ENCODE measurements at regions not wholly inside any gene's neighbourhood (a gene's known extent, or its start where the extent isn't known, plus 50 kb on each side); places are given as distances from the start of the nearest gene placed in this dataset.
"Not testable (repeated sequence)": the region's sequence is repeated elsewhere in the genome, so short reads cannot be mapped to it uniquely, and the experiment has no call there.

- DNase-seq, result not testable (repeated sequence)
Measured at GRCh38 chr6:147965448-147965847, 377.2 kb upstream of the SASH1 start.

- DNase-seq, result no peak
Measured at GRCh38 chr6:147970970-147971369, 371.7 kb upstream of the SASH1 start.

- no peak for DNase-seq
Measured at GRCh38 chr6:147972448-147972847, 370.2 kb upstream of the SASH1 start.

GRCh38 chr6:147973806-147974205, 368.8 kb upstream of the SASH1 start:
- DNase-seq, result no peak

GRCh38 chr6:147974376-147974775, 368.3 kb upstream of the SASH1 start:
- DNase-seq, result no peak

- no peak for DNase-seq
Measured at GRCh38 chr6:147977851-147978465, 364.7 kb upstream of the SASH1 start.

- no peak for DNase-seq
Measured at GRCh38 chr6:147979966-147980365, 362.7 kb upstream of the SASH1 start.

- DNase-seq, result no peak
Measured at GRCh38 chr6:147983581-147984366, 358.9 kb upstream of the SASH1 start.

GRCh38 chr6:147986846-147987245, 355.8 kb upstream of the SASH1 start:
- DNase-seq, result no peak

- DNase-seq, result no peak
Measured at GRCh38 chr6:147990159-147990558, 352.5 kb upstream of the SASH1 start.

GRCh38 chr6:147991961-147992360, 350.7 kb upstream of the SASH1 start:
- no peak for DNase-seq

- no peak for DNase-seq
Measured at GRCh38 chr6:147999001-147999540, 343.6 kb upstream of the SASH1 start.

- no peak for DNase-seq
Measured at GRCh38 chr6:148001844-148002642, 340.6 kb upstream of the SASH1 start.

GRCh38 chr6:148004651-148005050, 338.0 kb upstream of the SASH1 start:
- DNase-seq, result no peak

GRCh38 chr6:148005806-148006205, 336.8 kb upstream of the SASH1 start:
- no peak for DNase-seq

GRCh38 chr6:148010516-148010915, 332.1 kb upstream of the SASH1 start:
- not testable (repeated sequence) for DNase-seq

- DNase-seq, result no peak
Measured at GRCh38 chr6:148016013-148016412, 326.6 kb upstream of the SASH1 start.

GRCh38 chr6:148021165-148021564, 321.5 kb upstream of the SASH1 start:
- DNase-seq, result no peak

- DNase-seq, result no peak
Measured at GRCh38 chr6:148021699-148022098, 320.9 kb upstream of the SASH1 start.

GRCh38 chr6:148022279-148022678, 320.4 kb upstream of the SASH1 start:
- not testable (repeated sequence) for DNase-seq

- no peak for DNase-seq
Measured at GRCh38 chr6:148027201-148027600, 315.4 kb upstream of the SASH1 start.

GRCh38 chr6:148035806-148036390, 306.7 kb upstream of the SASH1 start:
- no peak for DNase-seq

Measured in nucleus accumbens (tissue), 56 donors.